Lower lobe of right lung (tissue), 2 donors: ENCODE measurements at regions not wholly inside any gene's neighbourhood (a gene's known extent, or its start where the extent isn't known, plus 50 kb on each side); places are given as distances from the start of the nearest gene placed in this dataset.

ENCODE experiments used
- ATAC-seq, 2 donors: fragments of 200-7000 bp; cut with Tn5 transposase; one replicate each; pipeline ENCODE4 v1.9.1; 2020 to 2022; ENCODE audit warnings: mild to moderate bottlenecking in 2 of 2, moderate library complexity in 2 of 2
- DNase-seq: peaks from one replicate; pipeline ENCODE4 v3.0.0-alpha.2; 2020
- H3K27ac ChIP-seq: fragments of 200-600 bp; one replicate; pipeline ENCODE4 v1.8.0; 2022
- H3K27me3 ChIP-seq: fragments of 200-600 bp; one replicate; pipeline ENCODE4 v1.8.0; 2022; ENCODE audit warnings: low read depth
- H3K36me3 ChIP-seq: fragments of 200-600 bp; one replicate; pipeline ENCODE4 v1.8.0; 2022; ENCODE audit warnings: mild to moderate bottlenecking
- H3K4me1 ChIP-seq: fragments of 200-600 bp; one replicate; pipeline ENCODE4 v1.8.0; 2022
- H3K4me3 ChIP-seq: fragments of 200-600 bp; one replicate; pipeline ENCODE4 v1.8.0; 2022; ENCODE audit warnings: mild to moderate bottlenecking
- H3K9me3 ChIP-seq: fragments of 200-600 bp; one replicate; pipeline ENCODE4 v1.8.0; 2022
- CTCF ChIP-seq: fragments of 200-600 bp; IDR thresholded peaks from one replicate; pipeline ENCODE4 v1.8.0; 2022; ENCODE audit warnings: antibody characterized with exemption, mild to moderate bottlenecking
- intact Hi-C: fragments of 100-400 bp; cut with DNase I; formaldehyde crosslinking; loops from one replicate; pipeline ENCODE4 v1.11.0; 2022
- donor health status: DM: no; HTN: yes; CAD: no; lungs with severe emphysema.

GRCh38 chr3:170759511-170760173 is 110.4 kb downstream of the RPL22L1 start:
- ATAC-seq (no peak), DNase-seq (no peak)
- intact Hi-C loops, result no loop called here
- H3K27ac ChIP-seq, result no peak overlapping the region
- no peaks in the 10 kb centered on the region for H3K27me3 ChIP-seq
- TF ChIP-seq CTCF, result no peak
- H3K4me1 ChIP-seq, result no peaks in the 10 kb centered on the region
- H3K36me3 ChIP-seq, result no peaks in the 10 kb centered on the region
- H3K4me3 ChIP-seq, result no peak overlapping the region
- H3K9me3 ChIP-seq, result no peaks in the 10 kb centered on the region

GRCh38 chr3:170757038-170757437 is 113.0 kb downstream of the RPL22L1 start:
- TF ChIP-seq CTCF, result no peak
- H3K4me1 ChIP-seq, result peaks cover 2% of the 10 kb centered on the region
- intact Hi-C loops, result no loop called here

GRCh38 chr3:170754311-170754693 is 115.7 kb downstream of the RPL22L1 start:
- no peak overlapping the region for H3K4me3 ChIP-seq
- DNase-seq, result no peak
- H3K36me3 ChIP-seq, result no peaks in the 10 kb centered on the region
- H3K4me1 ChIP-seq, result peaks cover 12% of the 10 kb centered on the region
- no peaks in the 10 kb centered on the region for H3K9me3 ChIP-seq
- ATAC-seq, result no peak
- H3K27ac ChIP-seq, result no peak overlapping the region
- no peak for TF ChIP-seq CTCF
- no peaks in the 10 kb centered on the region for H3K27me3 ChIP-seq
- intact Hi-C loops, result no loop called here

More at GRCh38 chr3:170757038-170757437, 113.0 kb downstream of the RPL22L1 start:
- ATAC-seq, result no peak
- H3K27ac ChIP-seq, result no peak overlapping the region
- H3K9me3 ChIP-seq, result no peaks in the 10 kb centered on the region
- no peaks in the 10 kb centered on the region for H3K27me3 ChIP-seq
- no peak for DNase-seq
- H3K4me3 ChIP-seq, result no peak overlapping the region
- H3K36me3 ChIP-seq, result no peaks in the 10 kb centered on the region

GRCh38 chr3:170753421-170754310 is 116.3 kb downstream of the RPL22L1 start:
- intact Hi-C loops, result no loop called here
- DNase-seq (no peak), ATAC-seq (no peak)
- TF ChIP-seq CTCF, result no peak
- peaks cover 12% of the 10 kb centered on the region for H3K4me1 ChIP-seq
- H3K36me3 ChIP-seq, result no peaks in the 10 kb centered on the region
- no peaks in the 10 kb centered on the region for H3K27me3 ChIP-seq
- H3K4me3 ChIP-seq, result no peak overlapping the region
- H3K27ac ChIP-seq, result no peak overlapping the region
- no peaks in the 10 kb centered on the region for H3K9me3 ChIP-seq

GRCh38 chr3:170752571-170753155 is 117.3 kb downstream of the RPL22L1 start:
- ATAC-seq, result no peak
- H3K27ac ChIP-seq, result no peak overlapping the region
- intact Hi-C loops, result no loop called here

More at GRCh38 chr3:170752571-170753155, 117.3 kb downstream of the RPL22L1 start:
- Histone ChIP-seq H3K4me1 (peaks cover 12% of the 10 kb centered on the region), H3K36me3 (no peaks in the 10 kb centered on the region), H3K27me3 (no peaks in the 10 kb centered on the region), H3K9me3 (no peaks in the 10 kb centered on the region), H3K4me3 (no peak overlapping the region)
- DNase-seq, result no peak
- no peak for TF ChIP-seq CTCF
